ENCODE measurements at regions not wholly inside any gene's neighbourhood (a gene's known extent, or its start where the extent isn't known, plus 50 kb on each side); places are given as distances from the start of the nearest gene placed in this dataset.
"Not testable (repeated sequence)": the region's sequence is repeated elsewhere in the genome, so short reads cannot be mapped to it uniquely, and the experiment has no call there.

DNA sequence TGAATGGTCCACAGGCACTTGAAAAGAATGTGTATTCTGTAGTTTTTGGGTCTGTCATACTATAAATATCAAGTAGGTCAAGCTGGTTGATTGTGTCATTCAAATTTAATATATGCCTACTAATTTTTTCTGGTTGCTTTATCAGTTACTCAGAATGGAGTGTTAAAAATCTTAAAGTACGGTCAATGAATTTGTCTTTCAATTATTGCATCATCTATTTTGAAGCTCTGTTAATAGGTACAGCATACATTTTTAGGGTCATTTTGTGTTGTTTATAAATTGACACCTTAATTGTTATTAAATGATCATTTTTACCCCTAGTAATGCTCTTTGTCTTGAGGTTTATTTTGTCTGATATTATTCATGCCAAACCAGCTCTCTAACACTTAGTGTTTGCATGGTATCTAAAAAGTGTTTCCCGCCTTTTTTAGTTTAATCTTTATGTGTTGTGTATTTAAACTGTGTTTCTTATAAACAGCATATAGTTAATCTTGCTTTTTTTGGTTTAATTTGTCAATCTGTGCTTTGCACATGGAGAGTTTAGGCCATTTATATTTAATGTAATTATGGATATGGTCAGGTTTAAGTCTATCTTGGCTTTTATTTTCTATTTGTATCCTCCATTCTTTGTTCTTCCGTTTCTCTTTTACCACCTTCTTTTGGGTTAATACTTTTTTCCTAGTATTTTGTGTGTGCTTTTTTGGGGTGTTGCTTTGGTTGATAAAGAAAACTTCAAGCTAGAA lies 204.9 kb upstream of the EEF2KMT start:
- Mint-ChIP-seq H3K4me3 (ENCODE audit: unreplicated experiment) (no peak overlapping the region), H3K9me3 (ENCODE audit: low read depth) (peaks cover 42% of the 10 kb centered on the region), H3K27me3 (ENCODE audit: low read depth) (no peaks in the 10 kb centered on the region)

DNA sequence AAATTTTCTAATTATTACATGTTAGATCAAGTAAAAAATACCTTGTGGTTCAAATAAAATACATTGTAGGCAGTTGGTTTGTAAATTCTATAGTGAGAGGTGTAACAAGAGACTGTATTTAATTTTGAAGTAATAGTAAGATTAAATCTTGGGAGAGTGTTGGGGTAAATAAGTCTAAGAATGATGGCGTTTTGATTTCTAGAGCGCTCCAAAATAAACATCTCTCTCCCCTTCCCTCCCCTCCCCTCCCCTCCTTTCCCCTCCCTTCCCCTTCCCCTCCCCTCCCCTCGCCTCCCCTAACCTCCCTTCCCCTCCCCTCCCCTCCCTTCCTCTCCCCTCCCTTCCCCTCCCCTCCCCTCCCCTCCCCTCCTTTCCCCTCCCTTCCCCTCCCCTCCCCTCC lies 200.6 kb upstream of the EEF2KMT start:
- H3K36me3 Mint-ChIP-seq (ENCODE audit: low read depth), result no peaks in the 10 kb centered on the region
- H3K27me3 Mint-ChIP-seq (ENCODE audit: low read depth), result no peaks in the 10 kb centered on the region
- no peak overlapping the region for H3K27ac Mint-ChIP-seq (ENCODE audit: unreplicated experiment)
- no peaks in the 10 kb centered on the region for H3K4me1 Mint-ChIP-seq (ENCODE audit: low read depth)
- H3K9me3 Mint-ChIP-seq (ENCODE audit: low read depth), result peaks cover 24% of the 10 kb centered on the region
- TF ChIP-seq, protein P1, sequence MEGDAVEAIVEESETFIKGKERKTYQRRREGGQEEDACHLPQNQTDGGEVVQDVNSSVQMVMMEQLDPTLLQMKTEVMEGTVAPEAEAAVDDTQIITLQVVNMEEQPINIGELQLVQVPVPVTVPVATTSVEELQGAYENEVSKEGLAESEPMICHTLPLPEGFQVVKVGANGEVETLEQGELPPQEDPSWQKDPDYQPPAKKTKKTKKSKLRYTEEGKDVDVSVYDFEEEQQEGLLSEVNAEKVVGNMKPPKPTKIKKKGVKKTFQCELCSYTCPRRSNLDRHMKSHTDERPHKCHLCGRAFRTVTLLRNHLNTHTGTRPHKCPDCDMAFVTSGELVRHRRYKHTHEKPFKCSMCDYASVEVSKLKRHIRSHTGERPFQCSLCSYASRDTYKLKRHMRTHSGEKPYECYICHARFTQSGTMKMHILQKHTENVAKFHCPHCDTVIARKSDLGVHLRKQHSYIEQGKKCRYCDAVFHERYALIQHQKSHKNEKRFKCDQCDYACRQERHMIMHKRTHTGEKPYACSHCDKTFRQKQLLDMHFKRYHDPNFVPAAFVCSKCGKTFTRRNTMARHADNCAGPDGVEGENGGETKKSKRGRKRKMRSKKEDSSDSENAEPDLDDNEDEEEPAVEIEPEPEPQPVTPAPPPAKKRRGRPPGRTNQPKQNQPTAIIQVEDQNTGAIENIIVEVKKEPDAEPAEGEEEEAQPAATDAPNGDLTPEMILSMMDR (IDR thresholded peaks at IDR 0.05), result no peak
- DNase-seq (ENCODE audit: low spot score), result no peak
- no peak overlapping the region for H3K4me3 Mint-ChIP-seq (ENCODE audit: unreplicated experiment)

More for the DNA sequence above, 204.9 kb upstream of the EEF2KMT start:
- no peaks in the 10 kb centered on the region for H3K4me1 Mint-ChIP-seq (ENCODE audit: low read depth)
- TF ChIP-seq, protein P1 (IDR thresholded peaks at IDR 0.05), result no peak
- no peaks in the 10 kb centered on the region for H3K36me3 Mint-ChIP-seq (ENCODE audit: low read depth)
- H3K27ac Mint-ChIP-seq (ENCODE audit: unreplicated experiment), result no peak overlapping the region
- no peak for DNase-seq (ENCODE audit: low spot score)

DNA sequence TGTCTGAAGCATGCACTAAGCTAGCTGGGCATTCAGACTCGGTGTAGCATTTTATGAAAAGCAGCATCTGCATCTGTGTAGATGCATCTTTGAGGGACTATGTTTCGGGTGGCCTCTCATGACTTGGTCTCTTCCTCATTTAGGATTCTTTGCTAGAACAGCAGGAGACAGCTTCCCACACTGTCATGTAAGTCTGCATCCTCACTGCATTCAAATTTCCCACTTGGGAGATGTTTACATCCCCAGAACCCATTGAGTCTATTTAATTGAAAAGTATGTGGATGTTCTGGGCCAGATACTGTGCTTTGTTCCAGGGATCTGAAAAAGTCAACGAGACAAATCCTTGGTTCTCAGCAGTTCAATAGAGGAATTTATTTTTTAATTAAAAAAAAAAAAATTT lies 198.6 kb upstream of the EEF2KMT start:
- Mint-ChIP-seq H3K4me1 (ENCODE audit: low read depth) (no peaks in the 10 kb centered on the region), H3K9me3 (ENCODE audit: low read depth) (peaks cover 20% of the 10 kb centered on the region), H3K27me3 (ENCODE audit: low read depth) (no peaks in the 10 kb centered on the region), H3K4me3 (ENCODE audit: unreplicated experiment) (no peak overlapping the region), H3K27ac (ENCODE audit: unreplicated experiment) (no peak overlapping the region), H3K36me3 (ENCODE audit: low read depth) (no peaks in the 10 kb centered on the region)
- no peak for DNase-seq (ENCODE audit: low spot score)
- TF ChIP-seq, protein P1 (IDR thresholded peaks at IDR 0.05), result no peak

DNA sequence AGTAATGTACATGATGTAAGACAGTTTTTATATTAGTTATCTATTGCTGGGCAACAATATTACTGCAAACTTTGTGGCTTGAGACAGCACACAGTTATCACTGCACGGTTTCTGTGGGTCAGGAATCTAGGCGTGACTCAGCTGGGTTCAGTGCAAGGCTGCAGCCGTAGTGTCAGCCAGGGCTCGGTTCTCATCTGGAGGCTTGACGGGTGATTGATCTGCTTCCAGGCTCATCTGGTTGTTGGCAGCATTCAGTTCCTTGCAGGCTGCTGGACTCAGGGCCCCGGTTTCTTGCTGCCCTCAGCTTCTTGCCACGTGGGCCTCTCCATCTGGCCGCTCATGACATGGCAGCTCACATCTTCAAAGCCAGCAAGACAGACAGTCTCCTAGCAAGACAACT lies 197.7 kb upstream of the EEF2KMT start:
- not testable (repeated sequence) for DNase-seq (ENCODE audit: low spot score); H3K36me3 Mint-ChIP-seq (ENCODE audit: low read depth)
- H3K9me3 Mint-ChIP-seq (ENCODE audit: low read depth), result peaks cover 17% of the 10 kb centered on the region

DNA sequence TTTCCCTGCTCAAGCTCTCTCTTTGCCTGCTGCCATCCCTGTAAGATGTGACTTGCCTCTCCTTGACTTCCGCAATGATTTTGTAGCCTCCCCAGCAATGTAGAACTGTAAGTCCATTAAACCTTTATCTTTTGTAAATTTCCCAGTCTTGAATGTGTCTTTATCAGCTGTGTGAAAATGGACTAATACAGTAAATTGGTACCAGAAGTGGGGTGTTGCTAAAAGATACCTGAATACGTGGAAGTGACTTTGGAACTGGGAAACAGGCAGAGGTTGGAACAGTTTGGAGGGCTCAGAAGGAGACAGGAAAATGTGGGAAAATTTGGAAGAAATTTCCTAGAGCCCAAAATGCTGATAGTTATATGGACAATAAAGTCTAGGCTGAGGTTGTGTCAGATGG lies 184.6 kb upstream of the EEF2KMT start:
- H3K36me3 Mint-ChIP-seq (ENCODE audit: low read depth); H3K4me1 Mint-ChIP-seq (ENCODE audit: low read depth); DNase-seq (ENCODE audit: low spot score); H3K4me3 Mint-ChIP-seq (ENCODE audit: unreplicated experiment); H3K27me3 Mint-ChIP-seq (ENCODE audit: low read depth); H3K27ac Mint-ChIP-seq (ENCODE audit: unreplicated experiment): not testable (repeated sequence)
- H3K9me3 Mint-ChIP-seq (ENCODE audit: low read depth), result peaks cover 51% of the 10 kb centered on the region

More for the DNA sequence above, 197.7 kb upstream of the EEF2KMT start:
- not testable (repeated sequence) for H3K4me1 Mint-ChIP-seq (ENCODE audit: low read depth); H3K4me3 Mint-ChIP-seq (ENCODE audit: unreplicated experiment); H3K27ac Mint-ChIP-seq (ENCODE audit: unreplicated experiment); H3K27me3 Mint-ChIP-seq (ENCODE audit: low read depth)

DNA sequence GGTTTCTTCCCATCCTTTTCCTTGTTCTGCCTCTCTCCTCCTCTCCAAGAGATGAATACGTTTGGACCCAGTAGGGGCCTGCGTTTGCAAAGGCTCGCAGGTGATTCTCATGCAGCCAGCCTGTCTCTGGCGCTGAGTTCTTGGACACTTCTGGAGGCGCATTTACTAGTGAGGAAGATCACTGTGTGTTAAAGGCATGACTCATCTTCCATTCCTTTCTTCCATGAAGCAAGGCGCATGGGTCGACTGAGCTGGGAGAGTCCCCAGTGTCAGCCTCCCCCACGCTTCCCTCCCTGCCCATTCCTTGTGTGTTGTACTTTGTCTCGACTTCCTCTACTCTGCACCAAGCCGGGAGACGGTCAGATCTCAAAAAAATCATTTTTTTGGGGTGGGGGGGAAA lies 159.9 kb upstream of the EEF2KMT start:
- Mint-ChIP-seq H3K9me3 (ENCODE audit: low read depth) (peaks cover 3% of the 10 kb centered on the region), H3K4me3 (ENCODE audit: unreplicated experiment) (no peak overlapping the region), H3K27me3 (ENCODE audit: low read depth) (no peaks in the 10 kb centered on the region), H3K27ac (ENCODE audit: unreplicated experiment) (no peak overlapping the region), H3K36me3 (ENCODE audit: low read depth) (no peaks in the 10 kb centered on the region), H3K4me1 (ENCODE audit: low read depth) (no peaks in the 10 kb centered on the region)
- TF ChIP-seq, protein P1 (IDR thresholded peaks at IDR 0.05), result no peak
- DNase-seq (ENCODE audit: low spot score), result no peak

Measured in chondrocyte (in vitro differentiated cells).